ENCODE measurements at regions not wholly inside any gene's neighbourhood (a gene's known extent, or its start where the extent isn't known, plus 50 kb on each side); places are given as distances from the start of the nearest gene placed in this dataset.
"Not testable (repeated sequence)": the region's sequence is repeated elsewhere in the genome, so short reads cannot be mapped to it uniquely, and the experiment has no call there.

DNA sequence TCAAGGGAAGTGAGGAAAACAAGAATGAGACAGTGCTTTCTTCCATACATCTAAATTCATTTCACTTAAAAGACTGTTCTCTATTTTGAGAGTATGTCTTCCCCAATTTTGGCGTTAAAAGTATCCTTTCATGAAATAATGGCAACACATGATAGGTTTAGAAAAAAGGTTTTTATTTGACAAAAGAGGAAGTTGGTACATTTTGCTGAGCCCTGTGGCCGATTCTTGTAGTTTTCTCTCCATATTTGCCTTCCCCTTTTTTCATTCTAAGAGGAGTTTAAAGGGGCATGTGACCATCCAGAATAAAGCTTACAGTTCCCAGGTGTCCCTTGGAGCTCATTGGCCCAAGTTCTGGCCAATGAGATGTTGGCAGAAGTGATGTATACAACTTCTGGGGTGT, 140.4 kb upstream of the KCNE2 start:
- Histone ChIP-seq H3K4me3 (ENCODE audit: low read length) (no peak overlapping the region), H3K4me1 (ENCODE audit: control insufficient read depth, insufficient read depth, low read length) (no peaks in the 10 kb centered on the region), H3K27me3 (ENCODE audit: control insufficient read depth, insufficient read depth, low read length) (no peaks in the 10 kb centered on the region), H3K9ac (ENCODE audit: low read length) (no peak overlapping the region), H3K27ac (ENCODE audit: low read depth, low read length) (no peak overlapping the region), H3K36me3 (ENCODE audit: control insufficient read depth, insufficient read depth, low read length) (no peaks in the 10 kb centered on the region)

DNA sequence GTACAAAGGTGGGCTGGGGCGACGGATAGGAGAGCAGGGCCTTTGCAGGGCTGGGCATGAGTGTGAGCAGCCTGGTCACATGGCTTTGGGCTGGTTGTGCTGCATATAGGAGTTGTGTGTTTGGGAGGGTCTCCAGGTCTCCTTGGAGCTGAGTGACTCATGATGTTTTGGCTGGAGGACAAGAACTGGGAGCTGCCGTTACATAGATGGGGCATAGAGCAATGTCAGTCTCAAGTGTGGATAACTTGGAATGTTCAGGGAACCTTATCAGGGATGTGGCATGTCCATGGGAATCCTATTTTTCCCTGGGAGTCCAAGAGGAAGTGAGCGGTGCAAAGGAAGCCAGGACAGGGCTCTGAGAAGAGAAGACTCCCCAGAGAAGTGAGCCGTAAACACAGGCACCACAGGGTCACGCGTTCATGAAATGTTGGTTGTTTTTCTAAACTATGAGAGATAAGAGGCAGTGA, 136.4 kb upstream of the KCNE2 start:
- Histone ChIP-seq H3K27me3 (ENCODE audit: control insufficient read depth, insufficient read depth, low read length) (no peaks in the 10 kb centered on the region), H3K9ac (ENCODE audit: low read length) (no peak overlapping the region), H3K27ac (ENCODE audit: low read depth, low read length) (no peak overlapping the region), H3K4me3 (ENCODE audit: low read length) (no peak overlapping the region), H3K36me3 (ENCODE audit: control insufficient read depth, insufficient read depth, low read length) (no peaks in the 10 kb centered on the region), H3K4me1 (ENCODE audit: control insufficient read depth, insufficient read depth, low read length) (no peaks in the 10 kb centered on the region)

DNA sequence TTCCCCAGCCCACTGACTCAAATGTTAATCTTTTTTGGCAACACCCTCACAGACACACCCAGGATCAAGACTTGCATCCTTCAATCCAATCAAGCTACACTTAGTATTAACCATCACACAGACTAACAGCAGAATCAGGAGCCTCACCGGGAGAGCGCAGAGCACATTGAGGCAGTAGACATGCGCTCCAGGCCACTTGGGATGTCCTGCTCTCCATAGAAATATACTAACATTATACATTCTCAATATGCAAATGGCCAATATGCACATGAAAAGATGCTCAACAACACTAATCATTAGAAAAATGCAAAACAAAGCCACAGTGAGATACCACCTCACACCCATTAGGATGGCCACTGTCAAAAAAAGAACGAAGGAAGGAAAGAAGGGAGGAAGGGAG, 135.0 kb upstream of the KCNE2 start:
- no peaks in the 10 kb centered on the region for H3K27me3 ChIP-seq (ENCODE audit: control insufficient read depth, insufficient read depth, low read length)
- no peak overlapping the region for H3K4me3 ChIP-seq (ENCODE audit: low read length)
- H3K9ac ChIP-seq (ENCODE audit: low read length), result no peak overlapping the region
- no peak overlapping the region for H3K27ac ChIP-seq (ENCODE audit: low read depth, low read length)
- H3K4me1 ChIP-seq (ENCODE audit: control insufficient read depth, insufficient read depth, low read length), result no peaks in the 10 kb centered on the region
- no peaks in the 10 kb centered on the region for H3K36me3 ChIP-seq (ENCODE audit: control insufficient read depth, insufficient read depth, low read length)

DNA sequence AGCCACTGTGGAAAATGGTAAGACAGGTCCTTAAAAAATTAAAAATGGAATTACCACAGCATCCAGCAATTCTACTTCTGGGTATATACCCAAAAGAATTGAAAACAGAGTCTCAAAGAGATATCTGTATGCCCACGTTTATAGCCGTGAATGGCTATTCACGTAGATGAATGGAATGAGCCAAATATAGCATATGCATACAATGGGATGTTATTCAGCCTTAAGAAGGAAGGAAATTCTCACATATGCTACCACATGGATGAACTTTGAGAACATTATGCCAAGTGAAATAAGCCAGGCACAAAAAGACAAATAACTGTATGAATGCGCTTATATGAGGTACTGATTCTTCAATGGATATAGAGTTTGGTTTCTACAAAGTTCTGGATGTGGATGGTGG, 134.5 kb upstream of the KCNE2 start:
- Histone ChIP-seq H3K4me3 (ENCODE audit: low read length) (no peak overlapping the region), H3K4me1 (ENCODE audit: control insufficient read depth, insufficient read depth, low read length) (no peaks in the 10 kb centered on the region), H3K27me3 (ENCODE audit: control insufficient read depth, insufficient read depth, low read length) (no peaks in the 10 kb centered on the region), H3K36me3 (ENCODE audit: control insufficient read depth, insufficient read depth, low read length) (no peaks in the 10 kb centered on the region), H3K27ac (ENCODE audit: low read depth, low read length) (no peak overlapping the region), H3K9ac (ENCODE audit: low read length) (no peak overlapping the region)

DNA sequence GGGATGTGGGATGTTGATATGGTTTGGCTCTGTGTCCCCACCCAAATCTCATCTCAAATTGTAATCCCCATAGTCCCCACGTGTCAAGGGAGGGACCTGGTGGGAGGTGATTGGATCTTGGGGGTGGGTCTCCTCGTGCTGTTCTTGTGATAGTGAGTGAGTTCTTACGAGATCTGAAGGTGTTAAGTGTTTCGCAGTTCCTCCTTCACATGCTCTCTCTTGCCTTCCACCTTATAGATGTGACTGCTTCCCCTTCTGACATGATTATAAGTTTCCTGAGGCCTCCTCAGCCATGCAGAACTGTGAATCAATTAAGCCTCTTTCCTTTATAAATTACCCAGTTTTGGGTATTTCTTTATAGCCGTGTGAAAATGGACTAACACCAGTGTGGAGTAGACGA, 130.1 kb upstream of the KCNE2 start:
- H3K36me3 ChIP-seq (ENCODE audit: control insufficient read depth, insufficient read depth, low read length); H3K27ac ChIP-seq (ENCODE audit: low read depth, low read length); H3K4me3 ChIP-seq (ENCODE audit: low read length); H3K4me1 ChIP-seq (ENCODE audit: control insufficient read depth, insufficient read depth, low read length); H3K27me3 ChIP-seq (ENCODE audit: control insufficient read depth, insufficient read depth, low read length); H3K9ac ChIP-seq (ENCODE audit: low read length): not testable (repeated sequence)

DNA sequence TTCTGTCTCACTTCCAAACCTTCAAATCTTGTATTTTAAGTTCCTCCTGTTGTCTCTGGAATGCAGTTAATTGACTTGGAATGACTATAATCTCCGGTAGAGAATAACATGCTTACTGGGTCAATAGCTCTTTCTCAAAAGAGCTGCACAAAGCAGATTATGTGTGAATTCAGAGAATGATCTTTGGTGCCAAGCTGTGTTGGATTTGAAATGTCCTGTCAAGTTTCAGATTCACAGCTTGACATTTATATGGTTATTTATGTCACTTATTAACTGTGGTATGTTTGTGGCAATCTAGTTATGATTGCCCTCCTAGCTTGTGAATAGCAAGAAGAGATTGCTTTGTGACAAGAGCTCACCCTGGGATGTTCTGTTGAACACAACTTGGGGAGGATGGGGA, 128.3 kb upstream of the KCNE2 start:
- no peak overlapping the region for H3K9ac ChIP-seq (ENCODE audit: low read length)

DNA sequence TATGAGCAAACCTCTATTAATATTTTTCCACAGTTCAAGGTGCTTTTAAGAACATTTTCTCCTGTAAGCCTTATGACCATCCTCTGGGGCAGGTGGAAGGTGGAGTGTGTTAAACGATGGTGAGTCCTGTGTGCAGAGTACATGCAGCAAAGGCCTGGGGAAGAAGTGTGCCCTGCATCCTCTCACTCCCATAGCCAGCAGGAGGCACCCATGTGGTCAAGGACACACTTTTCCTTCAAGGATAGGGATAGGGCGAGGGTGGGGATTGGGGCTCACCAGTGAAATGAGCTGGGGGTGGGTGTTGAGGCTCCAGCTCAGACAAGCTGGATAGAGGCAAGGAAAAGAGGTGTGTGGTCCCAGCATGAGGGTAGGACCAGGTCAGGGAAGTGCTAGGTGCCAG, 120.8 kb upstream of the KCNE2 start:
- H3K27me3 ChIP-seq (ENCODE audit: control insufficient read depth, insufficient read depth, low read length), result no peaks in the 10 kb centered on the region
- H3K27ac ChIP-seq (ENCODE audit: low read depth, low read length), result no peak overlapping the region
- H3K4me3 ChIP-seq (ENCODE audit: low read length), result no peak overlapping the region
- no peaks in the 10 kb centered on the region for H3K36me3 ChIP-seq (ENCODE audit: control insufficient read depth, insufficient read depth, low read length)
- H3K9ac ChIP-seq (ENCODE audit: low read length), result no peak overlapping the region
- H3K4me1 ChIP-seq (ENCODE audit: control insufficient read depth, insufficient read depth, low read length), result no peaks in the 10 kb centered on the region

More for the DNA sequence above, 128.3 kb upstream of the KCNE2 start:
- Histone ChIP-seq H3K4me1 (ENCODE audit: control insufficient read depth, insufficient read depth, low read length) (no peaks in the 10 kb centered on the region), H3K27ac (ENCODE audit: low read depth, low read length) (no peak overlapping the region), H3K27me3 (ENCODE audit: control insufficient read depth, insufficient read depth, low read length) (no peaks in the 10 kb centered on the region), H3K4me3 (ENCODE audit: low read length) (no peak overlapping the region), H3K36me3 (ENCODE audit: control insufficient read depth, insufficient read depth, low read length) (no peaks in the 10 kb centered on the region)

DNA sequence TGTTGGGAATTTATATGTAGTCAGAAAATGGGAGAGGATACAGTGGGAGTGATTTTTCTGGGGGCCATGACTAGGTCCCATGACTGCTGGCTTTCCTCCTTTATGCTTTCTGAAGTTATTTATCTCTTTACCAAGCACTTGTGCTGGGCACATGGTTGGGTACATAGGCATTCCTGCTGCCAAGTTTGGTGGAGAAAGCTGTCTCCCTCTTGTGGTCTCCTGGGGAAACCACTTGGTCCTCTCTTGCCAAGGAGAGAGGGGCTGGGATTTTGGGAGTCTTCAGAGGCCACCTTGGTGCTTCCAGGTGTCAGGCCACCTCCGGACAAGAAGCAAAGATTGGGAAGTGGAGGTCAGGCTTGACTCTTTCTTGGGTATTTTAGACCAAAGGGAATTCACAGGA, 120.2 kb upstream of the KCNE2 start:
- Histone ChIP-seq H3K27ac (ENCODE audit: low read depth, low read length) (no peak overlapping the region), H3K4me3 (ENCODE audit: low read length) (no peak overlapping the region), H3K27me3 (ENCODE audit: control insufficient read depth, insufficient read depth, low read length) (no peaks in the 10 kb centered on the region), H3K9ac (ENCODE audit: low read length) (no peak overlapping the region), H3K36me3 (ENCODE audit: control insufficient read depth, insufficient read depth, low read length) (no peaks in the 10 kb centered on the region), H3K4me1 (ENCODE audit: control insufficient read depth, insufficient read depth, low read length) (no peaks in the 10 kb centered on the region)

DNA sequence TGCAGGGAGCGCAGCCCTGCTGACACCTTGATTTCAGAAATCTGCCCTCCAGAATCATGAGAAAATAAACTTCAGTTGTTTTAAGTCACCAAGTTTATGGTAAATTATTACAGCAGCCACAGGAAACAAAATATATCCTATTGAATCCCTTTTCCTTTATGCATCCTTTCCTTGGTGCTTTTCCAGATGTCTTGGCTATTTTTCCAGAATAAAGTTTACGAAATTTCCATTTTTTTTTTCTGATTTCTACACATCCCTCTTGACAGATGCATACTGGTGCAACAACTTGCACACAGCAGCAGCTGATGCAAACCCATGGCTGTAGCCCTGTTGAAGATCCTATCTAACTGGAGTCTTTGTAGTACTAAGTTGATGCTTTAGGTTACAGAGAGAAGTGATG, 111.1 kb upstream of the KCNE2 start:
- Histone ChIP-seq H3K4me1 (ENCODE audit: control insufficient read depth, insufficient read depth, low read length) (no peaks in the 10 kb centered on the region), H3K36me3 (ENCODE audit: control insufficient read depth, insufficient read depth, low read length) (no peaks in the 10 kb centered on the region), H3K9ac (ENCODE audit: low read length) (no peak overlapping the region), H3K27ac (ENCODE audit: low read depth, low read length) (no peak overlapping the region), H3K4me3 (ENCODE audit: low read length) (no peak overlapping the region), H3K27me3 (ENCODE audit: control insufficient read depth, insufficient read depth, low read length) (no peaks in the 10 kb centered on the region)

DNA sequence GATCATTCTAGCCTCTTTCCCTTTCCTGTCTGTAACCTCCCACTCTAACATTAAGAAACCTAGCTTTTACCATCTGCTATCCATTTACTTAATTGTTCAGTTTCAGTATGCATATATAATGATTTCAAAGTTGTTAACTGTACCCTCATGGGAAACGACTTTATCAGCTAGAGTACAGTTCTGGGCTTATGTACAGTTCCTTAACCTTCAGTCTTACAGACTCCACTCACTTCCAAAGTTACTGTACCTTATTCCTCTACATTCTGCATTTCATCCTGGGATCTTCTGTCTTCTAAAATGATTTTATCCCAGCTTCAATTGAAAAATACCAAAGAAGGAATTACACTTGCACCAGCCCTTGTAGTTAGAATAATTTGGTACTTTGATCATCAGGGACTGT, 108.7 kb upstream of the KCNE2 start:
- Histone ChIP-seq H3K27me3 (ENCODE audit: control insufficient read depth, insufficient read depth, low read length) (no peaks in the 10 kb centered on the region), H3K36me3 (ENCODE audit: control insufficient read depth, insufficient read depth, low read length) (no peaks in the 10 kb centered on the region), H3K4me1 (ENCODE audit: control insufficient read depth, insufficient read depth, low read length) (no peaks in the 10 kb centered on the region), H3K4me3 (ENCODE audit: low read length) (no peak overlapping the region), H3K27ac (ENCODE audit: low read depth, low read length) (no peak overlapping the region), H3K9ac (ENCODE audit: low read length) (no peak overlapping the region)

DNA sequence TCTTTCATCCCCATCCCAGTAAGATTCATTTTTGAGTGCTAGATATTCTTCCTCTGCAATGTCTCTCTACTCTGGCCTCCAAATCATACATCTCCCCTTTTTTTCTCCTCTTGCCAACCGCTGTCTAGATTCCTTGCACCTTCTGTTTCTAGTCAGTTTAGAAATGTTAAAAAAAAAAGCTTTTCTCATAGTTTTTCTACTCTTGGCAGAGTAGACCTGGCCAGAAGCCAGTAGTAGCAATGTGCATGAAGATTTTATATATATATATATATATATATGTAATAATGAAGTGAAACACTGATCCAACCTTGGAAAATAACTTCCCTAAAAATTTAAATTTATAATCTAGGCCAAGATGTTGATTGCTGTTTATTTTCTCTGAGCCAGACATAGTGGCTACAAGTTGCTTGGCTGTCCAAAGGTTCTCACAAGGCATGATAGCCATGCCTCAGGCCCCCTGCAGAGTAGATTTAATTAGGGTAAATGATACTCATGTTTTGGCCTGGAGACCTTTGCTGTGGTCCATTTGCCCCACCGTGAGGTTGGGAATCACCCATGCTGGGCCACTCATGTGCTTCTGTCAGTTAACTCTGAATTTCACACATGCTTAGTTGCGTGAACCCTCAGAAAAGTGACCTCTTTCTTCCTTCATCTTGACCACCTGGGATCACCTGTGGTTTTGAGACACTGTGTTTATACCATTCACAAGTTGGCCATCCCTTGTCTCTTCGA, 103.4 kb upstream of the KCNE2 start:
- no peak overlapping the region for H3K4me3 ChIP-seq (ENCODE audit: low read length)
- no peaks in the 10 kb centered on the region for H3K4me1 ChIP-seq (ENCODE audit: control insufficient read depth, insufficient read depth, low read length)
- no peak overlapping the region for H3K27ac ChIP-seq (ENCODE audit: low read depth, low read length)
- H3K27me3 ChIP-seq (ENCODE audit: control insufficient read depth, insufficient read depth, low read length), result no peaks in the 10 kb centered on the region
- H3K9ac ChIP-seq (ENCODE audit: low read length), result no peak overlapping the region
- H3K36me3 ChIP-seq (ENCODE audit: control insufficient read depth, insufficient read depth, low read length), result no peaks in the 10 kb centered on the region

DNA sequence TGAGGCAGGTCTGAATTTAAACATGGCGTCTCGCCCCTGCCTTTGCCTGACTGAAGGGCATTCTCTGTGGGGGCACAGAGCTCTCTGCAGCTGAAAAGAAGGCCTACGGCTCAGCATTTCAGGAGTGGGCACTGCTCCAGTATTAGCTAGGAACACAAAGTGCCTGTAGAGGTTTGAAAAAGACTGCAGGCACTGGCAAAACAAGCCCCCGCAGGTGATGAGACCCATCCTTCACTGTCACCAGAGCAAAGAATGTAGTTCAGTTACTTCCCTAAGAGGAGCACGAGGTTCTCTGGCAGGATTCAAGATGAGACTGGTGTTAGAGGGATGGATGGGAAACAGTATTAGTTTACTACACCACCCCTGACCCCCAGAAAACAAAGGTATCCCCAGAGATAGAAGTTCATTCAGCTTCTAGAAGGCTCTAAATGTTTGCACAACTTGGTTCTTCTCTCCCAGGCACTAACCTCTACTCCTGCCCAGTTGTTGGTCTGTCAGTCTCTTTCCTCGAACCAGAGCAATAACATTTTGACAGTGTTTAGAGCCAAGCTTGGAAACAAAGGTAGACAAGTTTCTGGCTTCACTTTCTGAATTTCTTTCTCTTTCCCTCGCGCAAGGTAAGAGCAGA, 101.9 kb upstream of the KCNE2 start:
- no peaks in the 10 kb centered on the region for H3K4me1 ChIP-seq (ENCODE audit: control insufficient read depth, insufficient read depth, low read length)

DNA sequence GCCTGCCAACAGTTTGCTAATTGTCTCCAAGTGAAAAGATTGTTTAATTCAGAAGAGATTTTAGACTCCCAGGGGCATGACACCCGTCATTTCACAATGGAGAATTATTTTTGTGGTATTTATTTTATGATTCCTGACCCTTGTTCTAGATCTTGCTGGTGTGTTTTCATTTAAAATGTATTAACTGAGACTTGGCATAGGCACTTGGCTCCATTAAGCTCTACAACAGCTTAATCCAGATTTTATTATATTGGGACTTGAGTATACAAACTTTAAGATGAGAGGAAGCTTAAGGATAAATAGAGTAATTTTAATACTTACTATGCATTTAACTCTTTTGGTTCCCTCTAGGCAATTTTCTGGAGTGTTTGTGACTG, 101.3 kb upstream of the KCNE2 start:
- Histone ChIP-seq H3K9ac (ENCODE audit: low read length) (no peak overlapping the region), H3K4me3 (ENCODE audit: low read length) (no peak overlapping the region), H3K4me1 (ENCODE audit: control insufficient read depth, insufficient read depth, low read length) (no peaks in the 10 kb centered on the region), H3K27me3 (ENCODE audit: control insufficient read depth, insufficient read depth, low read length) (no peaks in the 10 kb centered on the region), H3K27ac (ENCODE audit: low read depth, low read length) (no peak overlapping the region), H3K36me3 (ENCODE audit: control insufficient read depth, insufficient read depth, low read length) (no peaks in the 10 kb centered on the region)

More for the DNA sequence above, 101.9 kb upstream of the KCNE2 start:
- H3K27me3 ChIP-seq (ENCODE audit: control insufficient read depth, insufficient read depth, low read length), result no peaks in the 10 kb centered on the region
- no peak overlapping the region for H3K4me3 ChIP-seq (ENCODE audit: low read length)
- no peaks in the 10 kb centered on the region for H3K36me3 ChIP-seq (ENCODE audit: control insufficient read depth, insufficient read depth, low read length)
- no peak overlapping the region for H3K27ac ChIP-seq (ENCODE audit: low read depth, low read length)
- H3K9ac ChIP-seq (ENCODE audit: low read length), result no peak overlapping the region

All from rectal smooth muscle tissue (tissue), 1 donor.